ENCODE measurements at regions not wholly inside any gene's neighbourhood (a gene's known extent, or its start where the extent isn't known, plus 50 kb on each side); places are given as distances from the start of the nearest gene placed in this dataset.

- POLR2A ChIA-PET: no interaction called here
- TF ChIP-seq CTCF (IDR thresholded peaks at IDR 0.05): no peak
- no peak for DNase-seq
- Mint-ChIP-seq H3K36me3 (ENCODE audit: low read depth) (no peaks in the 10 kb centered on the region), H3K27ac (no peak overlapping the region), H3K4me3 (no peak overlapping the region), H3K4me1 (peaks cover 15% of the 10 kb centered on the region), H3K27me3 (no peaks in the 10 kb centered on the region), H3K9me3 (no peaks in the 10 kb centered on the region)
- CTCF ChIA-PET: no interaction called here
- intact Hi-C loops (cut with micrococcal nuclease): no loop called here
- ATAC-seq (ENCODE audit: low read depth): no peak
Measured at GRCh38 chr9:90014421-90014820, 409.6 kb downstream of the GADD45G start.

- no peaks in the 10 kb centered on the region for H3K36me3 Mint-ChIP-seq (ENCODE audit: low read depth)
- ATAC-seq (ENCODE audit: low read depth) (no peak), DNase-seq (no peak)
- no peak for TF ChIP-seq CTCF (IDR thresholded peaks at IDR 0.05)
- no peak overlapping the region for H3K4me3 Mint-ChIP-seq
- H3K27ac Mint-ChIP-seq: no peak overlapping the region
- intact Hi-C loops (cut with micrococcal nuclease): no loop called here
- no peaks in the 10 kb centered on the region for H3K27me3 Mint-ChIP-seq
- POLR2A ChIA-PET: no interaction called here
- CTCF ChIA-PET: no interaction called here
- H3K4me1 Mint-ChIP-seq: peaks cover 16% of the 10 kb centered on the region
- no peaks in the 10 kb centered on the region for H3K9me3 Mint-ChIP-seq
Measured at GRCh38 chr9:90016272-90016671, 411.5 kb downstream of the GADD45G start.

GRCh38 chr9:90017679-90018078 is 412.9 kb downstream of the GADD45G start:
- no peaks in the 10 kb centered on the region for H3K36me3 Mint-ChIP-seq (ENCODE audit: low read depth)
- ATAC-seq (ENCODE audit: low read depth) (no peak), DNase-seq (no peak)
- no peaks in the 10 kb centered on the region for H3K27me3 Mint-ChIP-seq
- H3K9me3 Mint-ChIP-seq: no peaks in the 10 kb centered on the region
- intact Hi-C loops (cut with micrococcal nuclease): no loop called here
- no peak overlapping the region for H3K27ac Mint-ChIP-seq
- ChIA-PET POLR2A (no interaction called here), CTCF (interaction anchor here (1.0 kb wide), 1 partner anchor 419 kb away, joined by 4 read pairs; no protein-coding TSS in a partner anchor)
- no peak for TF ChIP-seq CTCF (IDR thresholded peaks at IDR 0.05)
- H3K4me3 Mint-ChIP-seq: no peak overlapping the region
- H3K4me1 Mint-ChIP-seq: peaks cover 30% of the 10 kb centered on the region

GRCh38 chr9:90018688-90019087 is 413.9 kb downstream of the GADD45G start:
- intact Hi-C loops (cut with micrococcal nuclease): no loop called here
- Mint-ChIP-seq H3K9me3 (no peaks in the 10 kb centered on the region), H3K27ac (no peak overlapping the region), H3K4me1 (peaks cover 39% of the 10 kb centered on the region), H3K27me3 (no peaks in the 10 kb centered on the region), H3K36me3 (ENCODE audit: low read depth) (no peaks in the 10 kb centered on the region), H3K4me3 (no peak overlapping the region)
- POLR2A ChIA-PET: no interaction called here
- TF ChIP-seq CTCF (IDR thresholded peaks at IDR 0.05): no peak
- ATAC-seq (ENCODE audit: low read depth): no peak
- CTCF ChIA-PET: no interaction called here
- no peak for DNase-seq

GRCh38 chr9:90019626-90020025 is 414.8 kb downstream of the GADD45G start:
- ATAC-seq (ENCODE audit: low read depth): no peak
- Mint-ChIP-seq H3K9me3 (no peaks in the 10 kb centered on the region), H3K36me3 (ENCODE audit: low read depth) (no peaks in the 10 kb centered on the region), H3K4me3 (no peak overlapping the region), H3K27ac (no peak overlapping the region), H3K4me1 (peaks cover 48% of the 10 kb centered on the region), H3K27me3 (no peaks in the 10 kb centered on the region)
- ChIA-PET CTCF (no interaction called here), POLR2A (no interaction called here)
- DNase-seq: no peak
- TF ChIP-seq CTCF (IDR thresholded peaks at IDR 0.05): no peak
- intact Hi-C loops (cut with micrococcal nuclease): loop anchor here (10.0 kb wide), 1 partner anchor 205 kb away; no protein-coding TSS in a partner anchor

All from activated B cell treated with CpG ODN at 0.5 μM for 24 hours (primary cell).